Mesothelial cell of epicardium (in vitro differentiated cells): ENCODE measurements at regions not wholly inside any gene's neighbourhood (a gene's known extent, or its start where the extent isn't known, plus 50 kb on each side); places are given as distances from the start of the nearest gene placed in this dataset.

Experiments used
- DNase-seq, 2 experiments: peaks; one replicate each; pipeline ENCODE4 v3.0.0; 2021; ENCODE audit warnings: low spot score in 2 of 2; ENCODE audit not compliant: unreplicated experiment in 2 of 2
- H3K27ac Mint-ChIP-seq: 2 replicates; pipeline ENCODE4 v1.8.0; 2021; ENCODE audit warnings: mixed read lengths
- H3K27me3 Mint-ChIP-seq: 2 replicates; pipeline ENCODE4 v1.8.0; 2021; ENCODE audit warnings: low read depth, mixed read lengths
- H3K36me3 Mint-ChIP-seq: 2 replicates; pipeline ENCODE4 v1.8.0; 2021; ENCODE audit warnings: mixed read lengths
- H3K4me1 Mint-ChIP-seq: 2 replicates; pipeline ENCODE4 v1.8.0; 2021; ENCODE audit warnings: mixed read lengths
- H3K4me3 Mint-ChIP-seq: 2 replicates; pipeline ENCODE4 v1.8.0; 2021; ENCODE audit warnings: mild to moderate bottlenecking, moderate library complexity, mixed read lengths
- H3K9me3 Mint-ChIP-seq: 2 replicates; pipeline ENCODE4 v1.8.0; 2021; ENCODE audit warnings: mixed read lengths
- TF ChIP-seq, protein P1 (sequence below): fragments of 200-600 bp; sonication (generic); IDR thresholded peaks from one replicate; pipeline ENCODE4 v1.5.0; 2021; ENCODE audit warnings: antibody characterized with exemption; ENCODE audit not compliant: unreplicated experiment

DNA sequence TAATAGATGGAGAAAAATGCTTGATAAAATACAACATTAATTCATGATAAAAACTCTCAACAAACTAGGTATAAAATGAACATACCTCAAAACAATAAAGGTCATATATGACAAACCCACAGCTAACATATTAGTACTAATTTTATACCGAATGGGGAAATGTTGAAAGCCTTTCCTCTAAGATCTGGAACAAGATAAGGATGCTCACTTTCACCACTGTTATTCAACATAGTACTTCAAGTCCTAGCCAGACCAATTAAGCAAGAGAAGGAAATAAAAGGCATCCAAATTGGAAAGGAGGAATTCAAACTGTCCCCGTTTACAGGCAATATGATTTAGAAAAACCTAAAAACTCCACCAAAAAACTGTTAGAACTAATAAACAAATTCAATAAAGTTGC lies 61.5 kb upstream of the CTIF start:
- TF ChIP-seq, protein P1, sequence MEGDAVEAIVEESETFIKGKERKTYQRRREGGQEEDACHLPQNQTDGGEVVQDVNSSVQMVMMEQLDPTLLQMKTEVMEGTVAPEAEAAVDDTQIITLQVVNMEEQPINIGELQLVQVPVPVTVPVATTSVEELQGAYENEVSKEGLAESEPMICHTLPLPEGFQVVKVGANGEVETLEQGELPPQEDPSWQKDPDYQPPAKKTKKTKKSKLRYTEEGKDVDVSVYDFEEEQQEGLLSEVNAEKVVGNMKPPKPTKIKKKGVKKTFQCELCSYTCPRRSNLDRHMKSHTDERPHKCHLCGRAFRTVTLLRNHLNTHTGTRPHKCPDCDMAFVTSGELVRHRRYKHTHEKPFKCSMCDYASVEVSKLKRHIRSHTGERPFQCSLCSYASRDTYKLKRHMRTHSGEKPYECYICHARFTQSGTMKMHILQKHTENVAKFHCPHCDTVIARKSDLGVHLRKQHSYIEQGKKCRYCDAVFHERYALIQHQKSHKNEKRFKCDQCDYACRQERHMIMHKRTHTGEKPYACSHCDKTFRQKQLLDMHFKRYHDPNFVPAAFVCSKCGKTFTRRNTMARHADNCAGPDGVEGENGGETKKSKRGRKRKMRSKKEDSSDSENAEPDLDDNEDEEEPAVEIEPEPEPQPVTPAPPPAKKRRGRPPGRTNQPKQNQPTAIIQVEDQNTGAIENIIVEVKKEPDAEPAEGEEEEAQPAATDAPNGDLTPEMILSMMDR, result no peak
- peaks cover 2% of the 10 kb centered on the region for H3K9me3 Mint-ChIP-seq

DNA sequence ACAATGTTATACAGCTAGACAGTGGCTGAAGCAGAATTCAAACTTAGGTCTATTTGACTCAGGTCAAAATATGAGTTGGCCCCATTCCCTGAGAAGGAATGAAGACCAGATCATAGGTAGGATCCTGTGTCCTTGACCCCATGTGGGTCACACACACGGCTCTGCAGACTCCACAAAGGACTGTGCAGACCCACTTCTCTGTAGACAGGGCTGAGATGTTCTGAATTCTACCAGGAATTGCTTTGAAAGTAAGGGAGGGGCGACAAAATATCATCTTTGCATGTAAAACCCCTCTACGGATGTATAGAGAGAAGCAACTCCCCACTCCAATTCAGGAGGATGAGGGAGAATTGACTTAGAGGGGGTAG lies 62.3 kb upstream of the CTIF start:
- H3K27me3 Mint-ChIP-seq, result peaks cover 10% of the 10 kb centered on the region
- no peaks in the 10 kb centered on the region for H3K36me3 Mint-ChIP-seq
- peaks cover 8% of the 10 kb centered on the region for H3K9me3 Mint-ChIP-seq
- no peak overlapping the region for H3K4me3 Mint-ChIP-seq
- TF ChIP-seq, protein P1, result no peak
- peaks cover 7% of the 10 kb centered on the region for H3K4me1 Mint-ChIP-seq
- DNase-seq, result no peak
- no peak overlapping the region for H3K27ac Mint-ChIP-seq

More for the DNA sequence above, 61.5 kb upstream of the CTIF start:
- Mint-ChIP-seq H3K27ac (no peak overlapping the region), H3K4me3 (no peak overlapping the region), H3K4me1 (peaks cover 7% of the 10 kb centered on the region), H3K36me3 (no peaks in the 10 kb centered on the region), H3K27me3 (peaks cover 10% of the 10 kb centered on the region)
- DNase-seq, result no peak

DNA sequence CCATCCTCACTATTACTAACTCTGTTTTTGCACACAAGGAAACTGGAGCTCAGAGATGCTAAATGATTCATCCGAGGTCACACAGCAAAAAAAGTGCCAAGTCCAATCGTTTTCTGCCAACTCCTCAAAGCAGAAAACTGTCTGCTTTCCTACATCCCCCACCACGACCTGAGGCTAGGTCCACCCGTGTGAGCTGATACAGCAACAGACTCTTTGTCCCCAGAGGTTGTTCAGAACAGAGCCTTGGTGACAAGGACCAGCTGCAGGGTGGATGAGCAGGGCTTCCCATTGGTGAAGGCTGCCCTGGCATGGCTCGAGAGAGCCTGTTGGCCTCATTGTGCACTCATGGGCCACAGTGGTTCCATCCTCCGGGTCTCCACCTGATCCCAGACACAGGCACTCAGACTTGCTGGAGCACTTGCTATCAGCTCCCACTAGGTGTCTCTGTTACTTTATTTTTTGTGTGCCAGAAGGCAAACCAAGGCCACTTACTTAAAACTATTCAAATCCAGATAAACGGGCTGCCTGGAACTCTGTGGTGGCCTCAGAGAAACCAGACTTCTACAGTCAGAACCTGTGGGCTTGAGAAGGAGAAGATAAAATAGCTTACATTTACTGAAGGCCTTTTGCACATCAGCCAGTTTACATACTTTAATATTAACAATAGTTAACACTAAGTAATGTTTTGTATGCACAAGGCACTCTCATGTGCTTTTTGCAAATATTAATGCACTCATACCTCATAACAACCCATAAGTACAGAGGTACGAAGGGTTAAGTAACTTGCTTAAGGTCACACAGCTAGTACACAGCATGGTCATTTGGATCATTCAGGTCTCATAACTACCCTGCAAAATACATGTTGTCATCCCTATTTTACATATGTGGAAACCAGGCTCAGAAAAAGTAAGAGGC lies 62.9 kb upstream of the CTIF start:
- Mint-ChIP-seq H3K9me3 (peaks cover 9% of the 10 kb centered on the region), H3K4me3 (no peak overlapping the region), H3K4me1 (peaks cover 7% of the 10 kb centered on the region), H3K27me3 (peaks cover 10% of the 10 kb centered on the region), H3K27ac (no peak overlapping the region), H3K36me3 (no peaks in the 10 kb centered on the region)
- TF ChIP-seq, protein P1, result peak; percentile 80
- peak in 1 of 2 experiments; percentile 52 for DNase-seq

DNA sequence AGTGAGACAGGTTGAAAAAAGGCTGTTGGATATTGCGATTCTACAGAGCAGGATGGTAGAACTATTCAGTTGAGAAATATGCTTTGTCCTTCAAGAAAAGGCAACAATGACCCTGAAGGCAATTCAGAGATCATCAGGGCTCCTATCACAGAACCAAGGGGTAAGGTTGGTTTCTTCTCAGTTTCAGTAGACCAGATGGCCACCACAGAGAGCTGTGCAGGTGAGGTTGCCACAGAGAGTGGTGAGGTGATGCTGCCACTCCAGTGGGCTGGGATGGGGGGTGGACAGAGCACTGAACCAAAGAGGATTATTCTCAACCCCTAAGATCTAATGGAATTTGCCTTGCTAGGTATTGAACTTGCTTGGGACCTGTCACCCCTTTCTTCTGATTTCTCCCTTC lies 64.6 kb upstream of the ZBTB7C start:
- Mint-ChIP-seq H3K4me3 (no peak overlapping the region), H3K27me3 (peaks cover 10% of the 10 kb centered on the region), H3K9me3 (peaks cover 9% of the 10 kb centered on the region), H3K27ac (no peak overlapping the region), H3K4me1 (peaks cover 9% of the 10 kb centered on the region), H3K36me3 (no peaks in the 10 kb centered on the region)
- TF ChIP-seq, protein P1, result no peak
- DNase-seq, result no peak

DNA sequence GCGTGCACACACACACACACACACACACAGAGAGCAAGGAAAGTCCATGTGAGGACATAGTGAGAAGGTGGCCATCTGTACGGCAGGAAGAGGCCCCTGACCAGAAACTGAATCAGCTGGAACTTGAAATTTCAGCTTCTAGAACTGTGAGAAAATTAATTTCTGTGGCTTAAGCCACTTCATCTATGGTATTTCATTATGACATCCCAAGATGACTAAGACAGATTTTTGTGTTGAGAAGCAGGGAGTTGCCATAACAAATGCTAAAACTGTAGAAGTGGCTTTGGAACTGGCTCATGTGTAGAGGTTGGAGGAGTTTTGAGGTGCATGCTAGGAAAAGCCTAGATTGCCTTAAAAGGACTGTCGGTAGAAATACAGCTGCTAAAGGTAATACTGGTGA lies 63.4 kb upstream of the ZBTB7C start:
- Mint-ChIP-seq H3K4me1 (peaks cover 16% of the 10 kb centered on the region), H3K27me3 (peaks cover 10% of the 10 kb centered on the region), H3K36me3 (no peaks in the 10 kb centered on the region), H3K27ac (no peak overlapping the region), H3K4me3 (no peak overlapping the region), H3K9me3 (peaks cover 9% of the 10 kb centered on the region)
- TF ChIP-seq, protein P1, result no peak
- DNase-seq, result no peak
